Loucy (cell line): ENCODE measurements at regions not wholly inside any gene's neighbourhood (a gene's known extent, or its start where the extent isn't known, plus 50 kb on each side); places are given as distances from the start of the nearest gene placed in this dataset.

Source experiments
- H2AFZ ChIP-seq: fragments of 200-600 bp; sonication (generic); 2 replicates; pipeline ENCODE4 v1.6.0; 2016; ENCODE audit warnings: antibody characterized with exemption, mild to moderate bottlenecking, low read length, moderate library complexity
- H3F3A ChIP-seq: fragments of 200-600 bp; 2 replicates; pipeline ENCODE4 v1.6.0; 2016; ENCODE audit warnings: antibody characterized with exemption, low read depth, mild to moderate bottlenecking
- H3K27me3 ChIP-seq: fragments of 200-600 bp; sonication (generic); 2 replicates; pipeline ENCODE4 v1.6.1; 2014; ENCODE audit warnings: low read length, mild to moderate bottlenecking; ENCODE audit not compliant: insufficient read depth, poor library complexity, severe bottlenecking
- H3K36me3 ChIP-seq: fragments of 200-600 bp; sonication (generic); 2 replicates; pipeline ENCODE4 v1.6.1; 2016; ENCODE audit warnings: low read length; ENCODE audit not compliant: insufficient read depth
- H3K4me1 ChIP-seq: fragments of 200-600 bp; sonication (generic); 2 replicates; pipeline ENCODE4 v1.5.1; 2014; ENCODE audit warnings: low read length, mild to moderate bottlenecking; ENCODE audit not compliant: insufficient read depth, poor library complexity, severe bottlenecking
- H3K4me2 ChIP-seq: fragments of 200-600 bp; sonication (generic); 2 replicates; pipeline ENCODE4 v1.6.0; 2014; ENCODE audit warnings: antibody characterized with exemption, low read length, low read depth, mild to moderate bottlenecking; ENCODE audit not compliant: poor library complexity, severe bottlenecking
- H3K4me3 ChIP-seq: fragments of 200-600 bp; sonication (generic); 2 replicates; pipeline ENCODE4 v1.5.1; 2014; ENCODE audit warnings: low read length, mild to moderate bottlenecking, mixed read lengths; ENCODE audit not compliant: poor library complexity, severe bottlenecking
- H3K79me2 ChIP-seq: fragments of 200-600 bp; sonication (generic); 2 replicates; pipeline ENCODE4 v1.6.1; 2014; ENCODE audit warnings: low read length; ENCODE audit not compliant: insufficient read depth
- H3K9ac ChIP-seq: fragments of 200-600 bp; sonication (generic); 2 replicates; pipeline ENCODE4 v1.6.0; 2014; ENCODE audit warnings: mild to moderate bottlenecking, low read depth, low read length, moderate library complexity; ENCODE audit not compliant: poor library complexity, severe bottlenecking
- H3K9me2 ChIP-seq: fragments of 200-600 bp; sonication (generic); replicated peaks from 2 replicates; pipeline ENCODE4 v1.6.1; 2016; ENCODE audit warnings: low read depth, low read length, mixed read lengths
- H3K9me3 ChIP-seq: fragments of 200-600 bp; sonication (generic); 2 replicates; pipeline ENCODE4 v1.6.1; 2014; ENCODE audit warnings: mild to moderate bottlenecking, antibody characterized with exemption, low read length, low read depth; ENCODE audit not compliant: insufficient read depth
- H4K20me1 ChIP-seq: fragments of 200-600 bp; sonication (generic); 2 replicates; pipeline ENCODE4 v1.6.0; 2014; ENCODE audit warnings: antibody characterized with exemption, low read length, mild to moderate bottlenecking; ENCODE audit not compliant: insufficient read depth, poor library complexity, severe bottlenecking
- EZH2phosphoT487 ChIP-seq: fragments of 200-600 bp; IDR thresholded peaks from 2 replicates; pipeline ENCODE4 v1.6.1; 2018; ENCODE audit warnings: antibody characterized with exemption, mild to moderate bottlenecking, moderate library complexity, borderline replicate concordance
- TF ChIP-seq, protein P1 (sequence below): fragments of 200-600 bp; sonication (generic); conservative IDR thresholded peaks from 2 replicates; pipeline ENCODE4 v1.5.1; 2014; ENCODE audit warnings: mild to moderate bottlenecking, antibody characterized with exemption, low read length

- H4K20me1 ChIP-seq, result no peaks in the 10 kb centered on the region
- no peaks in the 10 kb centered on the region for H3K9me2 ChIP-seq
- no peak overlapping the region for H3K9ac ChIP-seq
- H3F3A ChIP-seq, result no peaks in the 10 kb centered on the region
- TF ChIP-seq, protein P1, sequence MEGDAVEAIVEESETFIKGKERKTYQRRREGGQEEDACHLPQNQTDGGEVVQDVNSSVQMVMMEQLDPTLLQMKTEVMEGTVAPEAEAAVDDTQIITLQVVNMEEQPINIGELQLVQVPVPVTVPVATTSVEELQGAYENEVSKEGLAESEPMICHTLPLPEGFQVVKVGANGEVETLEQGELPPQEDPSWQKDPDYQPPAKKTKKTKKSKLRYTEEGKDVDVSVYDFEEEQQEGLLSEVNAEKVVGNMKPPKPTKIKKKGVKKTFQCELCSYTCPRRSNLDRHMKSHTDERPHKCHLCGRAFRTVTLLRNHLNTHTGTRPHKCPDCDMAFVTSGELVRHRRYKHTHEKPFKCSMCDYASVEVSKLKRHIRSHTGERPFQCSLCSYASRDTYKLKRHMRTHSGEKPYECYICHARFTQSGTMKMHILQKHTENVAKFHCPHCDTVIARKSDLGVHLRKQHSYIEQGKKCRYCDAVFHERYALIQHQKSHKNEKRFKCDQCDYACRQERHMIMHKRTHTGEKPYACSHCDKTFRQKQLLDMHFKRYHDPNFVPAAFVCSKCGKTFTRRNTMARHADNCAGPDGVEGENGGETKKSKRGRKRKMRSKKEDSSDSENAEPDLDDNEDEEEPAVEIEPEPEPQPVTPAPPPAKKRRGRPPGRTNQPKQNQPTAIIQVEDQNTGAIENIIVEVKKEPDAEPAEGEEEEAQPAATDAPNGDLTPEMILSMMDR, result no peak
- no peak for TF ChIP-seq EZH2phosphoT487
- no peak overlapping the region for H2AFZ ChIP-seq
- H3K4me2 ChIP-seq, result no peak overlapping the region
- no peaks in the 10 kb centered on the region for H3K79me2 ChIP-seq
- no peak overlapping the region for H3K4me3 ChIP-seq
- no peaks in the 10 kb centered on the region for H3K9me3 ChIP-seq
- H3K4me1 ChIP-seq, result peaks cover 13% of the 10 kb centered on the region
- H3K36me3 ChIP-seq, result no peaks in the 10 kb centered on the region
- no peaks in the 10 kb centered on the region for H3K27me3 ChIP-seq
Observed at GRCh38 chr2:236686561-236686960, 116.9 kb downstream of the ACKR3 start.

- no peak overlapping the region for H3K4me2 ChIP-seq
- no peaks in the 10 kb centered on the region for H3K79me2 ChIP-seq
- no peaks in the 10 kb centered on the region for H4K20me1 ChIP-seq
- H3K36me3 ChIP-seq, result no peaks in the 10 kb centered on the region
- H3K4me3 ChIP-seq, result no peak overlapping the region
- H3F3A ChIP-seq, result no peaks in the 10 kb centered on the region
- no peaks in the 10 kb centered on the region for H3K27me3 ChIP-seq
- TF ChIP-seq, protein P1, result no peak
- no peak for TF ChIP-seq EZH2phosphoT487
- H3K9me3 ChIP-seq, result no peaks in the 10 kb centered on the region
- peaks cover 13% of the 10 kb centered on the region for H3K4me1 ChIP-seq
- H3K9ac ChIP-seq, result no peak overlapping the region
- no peak overlapping the region for H2AFZ ChIP-seq
- no peaks in the 10 kb centered on the region for H3K9me2 ChIP-seq
Observed at GRCh38 chr2:236687296-236687965, 117.8 kb downstream of the ACKR3 start.

GRCh38 chr2:236688157-236688556 is 118.5 kb downstream of the ACKR3 start:
- no peaks in the 10 kb centered on the region for H3K79me2 ChIP-seq
- H2AFZ ChIP-seq, result no peak overlapping the region
- H4K20me1 ChIP-seq, result no peaks in the 10 kb centered on the region
- TF ChIP-seq, protein P1, result no peak
- TF ChIP-seq EZH2phosphoT487, result no peak
- no peaks in the 10 kb centered on the region for H3K9me2 ChIP-seq
- H3K4me1 ChIP-seq, result peaks cover 13% of the 10 kb centered on the region
- no peak overlapping the region for H3K9ac ChIP-seq
- H3K4me3 ChIP-seq, result no peak overlapping the region
- no peaks in the 10 kb centered on the region for H3K36me3 ChIP-seq
- H3K9me3 ChIP-seq, result no peaks in the 10 kb centered on the region
- H3F3A ChIP-seq, result no peaks in the 10 kb centered on the region
- no peaks in the 10 kb centered on the region for H3K27me3 ChIP-seq
- H3K4me2 ChIP-seq, result no peak overlapping the region
